ENCODE measurements at regions not wholly inside any gene's neighbourhood (a gene's known extent, or its start where the extent isn't known, plus 50 kb on each side); places are given as distances from the start of the nearest gene placed in this dataset.

DNA sequence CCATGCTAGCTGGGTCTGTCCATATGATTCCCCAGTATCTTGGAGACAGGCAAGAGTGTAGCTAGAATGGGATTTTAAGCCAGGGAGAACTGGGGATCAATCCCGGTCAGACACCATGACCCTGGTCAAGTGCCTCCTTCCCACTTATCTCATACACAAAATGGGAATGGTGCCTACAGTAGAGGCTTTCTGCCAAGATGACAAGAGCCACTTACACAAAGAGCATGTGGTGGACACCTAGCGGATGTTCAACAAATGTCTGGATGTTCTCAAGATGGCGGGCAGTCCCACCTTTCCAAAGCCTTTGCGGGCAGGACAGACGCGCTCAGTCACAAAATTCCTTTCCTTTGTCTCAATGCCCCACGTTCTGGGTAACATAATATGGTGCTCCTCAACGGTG lies 57.3 kb downstream of the MAF start:
- TF ChIP-seq TARDBP (IDR thresholded peaks at IDR 0.05) (no peak), FOXM1 (IDR thresholded peaks at IDR 0.05; ENCODE audit: borderline replicate concordance) (no peak), SP1 (IDR thresholded peaks at IDR 0.05) (no peak), BHLHE40 (IDR thresholded peaks at IDR 0.05; ENCODE audit: borderline replicate concordance) (no peak)

Measured in HEK293T (cell line).